ENCODE measurements at regions not wholly inside any gene's neighbourhood (a gene's known extent, or its start where the extent isn't known, plus 50 kb on each side); places are given as distances from the start of the nearest gene placed in this dataset.

GRCh38 chr2:239692919-239693318, 292.1 kb upstream of the HDAC4 start:
- Mint-ChIP-seq H3K27ac (no peak overlapping the region), H3K4me3 (no peak overlapping the region), H3K4me1 (no peaks in the 10 kb centered on the region), H3K27me3 (peaks cover 10% of the 10 kb centered on the region), H3K36me3 (ENCODE audit: low read depth) (peaks cover 2% of the 10 kb centered on the region)
- no peaks in the 10 kb centered on the region for H3K9me3 ChIP-seq (ENCODE audit: control insufficient read depth, low read length, poor library complexity, severe bottlenecking)
- DNase-seq (no peak), ATAC-seq (no peak)

DNA sequence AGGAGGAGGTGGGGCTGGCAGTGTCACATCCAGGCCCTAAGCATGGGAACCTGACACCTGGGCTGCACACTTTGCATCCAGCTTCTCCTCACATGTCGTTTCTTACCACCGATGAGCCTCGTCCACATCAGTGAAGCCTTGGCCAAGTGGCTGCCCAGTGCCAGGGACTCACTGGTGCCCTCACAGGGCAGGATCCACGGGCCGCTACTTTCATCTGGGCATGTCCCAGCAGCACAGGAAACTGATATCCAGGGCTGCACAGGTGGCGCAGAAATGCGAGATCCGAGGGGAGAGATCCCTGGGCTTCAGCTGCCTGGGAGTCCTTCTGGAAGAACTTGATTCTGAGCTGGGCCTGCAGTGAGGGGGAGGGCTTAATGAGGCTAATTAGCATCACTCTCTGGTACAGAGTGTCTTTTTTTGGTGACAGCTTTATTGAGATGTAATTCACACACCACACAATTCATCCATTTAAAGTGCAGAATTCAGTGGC, 291.6 kb upstream of the HDAC4 start:
- Mint-ChIP-seq H3K4me3 (no peak overlapping the region), H3K36me3 (ENCODE audit: low read depth) (peaks cover 2% of the 10 kb centered on the region), H3K27ac (no peak overlapping the region), H3K4me1 (no peaks in the 10 kb centered on the region), H3K27me3 (peaks cover 15% of the 10 kb centered on the region)
- no peak for ATAC-seq
- no peak for DNase-seq
- H3K9me3 ChIP-seq (ENCODE audit: control insufficient read depth, low read length, poor library complexity, severe bottlenecking), result no peaks in the 10 kb centered on the region

GRCh38 chr2:239691720-239692119, 290.9 kb upstream of the HDAC4 start:
- Mint-ChIP-seq H3K27me3 (peaks cover 19% of the 10 kb centered on the region), H3K36me3 (ENCODE audit: low read depth) (peaks cover 2% of the 10 kb centered on the region), H3K27ac (no peak overlapping the region), H3K4me1 (no peaks in the 10 kb centered on the region), H3K4me3 (no peak overlapping the region)
- DNase-seq, result no peak
- no peaks in the 10 kb centered on the region for H3K9me3 ChIP-seq (ENCODE audit: control insufficient read depth, low read length, poor library complexity, severe bottlenecking)
- no peak for ATAC-seq

DNA sequence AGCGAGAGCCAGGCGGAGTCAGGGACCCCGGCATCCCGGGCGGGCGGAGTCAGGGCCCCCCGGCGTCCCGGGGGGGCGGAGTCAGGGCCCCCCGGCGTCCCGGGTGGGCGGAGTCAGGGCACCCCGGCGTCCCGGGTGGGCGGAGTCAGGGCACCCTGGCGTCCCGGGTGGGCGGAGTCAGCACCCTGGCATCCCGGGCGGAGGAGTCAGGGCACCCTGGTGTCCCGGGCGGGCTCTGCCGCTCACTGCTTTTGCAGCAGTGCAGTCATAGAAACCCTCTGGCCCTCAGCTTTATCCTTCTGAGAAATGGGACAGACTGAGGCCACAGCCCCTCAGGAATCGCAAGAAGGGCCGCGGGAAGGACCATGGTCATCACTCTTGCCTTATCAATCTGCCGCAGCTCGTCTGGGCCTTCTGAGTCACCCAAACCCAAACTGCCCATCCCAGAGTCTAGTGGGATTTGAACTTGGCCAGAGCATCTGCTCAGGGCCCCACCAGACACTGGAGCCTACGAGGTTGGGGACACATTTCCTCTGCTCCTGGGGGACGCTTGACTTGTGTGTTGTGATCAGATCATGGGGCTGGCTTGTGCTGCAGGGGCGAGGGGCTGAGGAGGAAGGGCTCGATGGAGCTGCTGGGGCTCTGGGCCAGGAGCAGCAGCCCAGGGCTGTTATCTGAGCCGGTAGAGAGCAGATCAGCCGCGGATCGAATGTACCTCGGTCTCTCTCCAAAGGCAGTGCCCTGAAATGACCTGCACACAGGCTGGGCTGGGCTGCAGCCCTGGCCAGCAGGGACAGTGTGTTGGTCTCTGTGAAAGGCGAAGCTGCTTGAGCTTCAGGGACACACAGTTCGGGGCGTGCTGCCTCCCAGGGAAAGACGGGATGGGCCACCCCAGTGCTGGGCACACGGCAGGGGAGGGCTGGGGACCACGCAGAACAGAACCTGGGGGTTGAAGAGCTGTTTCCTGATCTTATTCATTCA, 290.1 kb upstream of the HDAC4 start:
- Mint-ChIP-seq H3K27me3 (peaks cover 19% of the 10 kb centered on the region), H3K27ac (no peak overlapping the region), H3K36me3 (ENCODE audit: low read depth) (peaks cover 2% of the 10 kb centered on the region), H3K4me1 (no peaks in the 10 kb centered on the region), H3K4me3 (no peak overlapping the region)
- H3K9me3 ChIP-seq (ENCODE audit: control insufficient read depth, low read length, poor library complexity, severe bottlenecking), result no peaks in the 10 kb centered on the region
- DNase-seq, result no peak
- no peak for ATAC-seq

- H3K9me3 ChIP-seq (ENCODE audit: control insufficient read depth, low read length, poor library complexity, severe bottlenecking), result no peaks in the 10 kb centered on the region
- no peak for ATAC-seq
- Mint-ChIP-seq H3K36me3 (ENCODE audit: low read depth) (peaks cover 2% of the 10 kb centered on the region), H3K4me3 (no peak overlapping the region), H3K4me1 (no peaks in the 10 kb centered on the region), H3K27ac (no peak overlapping the region), H3K27me3 (peaks cover 26% of the 10 kb centered on the region)
- no peak for DNase-seq
Measured at GRCh38 chr2:239689985-239690384, 289.2 kb upstream of the HDAC4 start.

GRCh38 chr2:239689410-239689809, 288.6 kb upstream of the HDAC4 start:
- H3K9me3 ChIP-seq (ENCODE audit: control insufficient read depth, low read length, poor library complexity, severe bottlenecking), result no peaks in the 10 kb centered on the region
- Mint-ChIP-seq H3K27ac (no peak overlapping the region), H3K4me3 (no peak overlapping the region), H3K27me3 (peaks cover 30% of the 10 kb centered on the region), H3K4me1 (no peaks in the 10 kb centered on the region), H3K36me3 (ENCODE audit: low read depth) (peaks cover 2% of the 10 kb centered on the region)
- DNase-seq (no peak), ATAC-seq (no peak)

- H3K9me3 ChIP-seq (ENCODE audit: control insufficient read depth, low read length, poor library complexity, severe bottlenecking), result no peaks in the 10 kb centered on the region
- DNase-seq (no peak), ATAC-seq (no peak)
- no peak overlapping the region for H3K27ac Mint-ChIP-seq
- H3K4me3 Mint-ChIP-seq, result no peak overlapping the region
- peaks cover 5% of the 10 kb centered on the region for H3K36me3 Mint-ChIP-seq (ENCODE audit: low read depth)
- H3K27me3 Mint-ChIP-seq, result peaks cover 35% of the 10 kb centered on the region
- no peaks in the 10 kb centered on the region for H3K4me1 Mint-ChIP-seq
Measured at GRCh38 chr2:239688840-239689239, 288.0 kb upstream of the HDAC4 start.

DNA sequence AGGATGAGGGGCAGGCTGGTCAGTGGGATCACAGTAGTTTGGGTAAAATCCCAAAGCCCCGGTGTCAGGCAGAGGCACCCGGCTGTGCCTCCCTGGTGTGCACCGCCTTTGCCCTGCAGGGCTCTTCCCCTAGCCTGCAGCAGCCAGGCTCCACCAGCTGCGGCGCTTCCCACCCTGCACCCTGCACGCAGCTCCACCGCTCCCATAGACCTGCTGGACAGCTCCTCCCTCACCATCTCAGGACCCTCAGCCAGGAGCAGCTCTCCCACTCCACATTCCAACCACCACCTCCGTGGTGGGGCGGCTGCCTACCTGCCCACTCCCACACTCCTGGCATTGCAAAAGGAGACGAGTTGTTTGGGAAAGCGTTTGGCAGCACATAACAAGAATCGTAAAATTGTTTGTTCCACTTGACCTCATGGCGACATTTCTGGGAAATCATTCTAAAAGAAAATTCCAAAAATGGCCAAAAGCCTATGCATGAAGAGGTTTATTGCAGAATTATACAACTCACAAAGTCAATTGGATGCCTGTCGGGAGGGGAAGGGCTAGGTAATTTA, 287.4 kb upstream of the HDAC4 start:
- Mint-ChIP-seq H3K27ac (no peak overlapping the region), H3K27me3 (peaks cover 37% of the 10 kb centered on the region), H3K4me1 (no peaks in the 10 kb centered on the region), H3K36me3 (ENCODE audit: low read depth) (peaks cover 6% of the 10 kb centered on the region), H3K4me3 (no peak overlapping the region)
- no peaks in the 10 kb centered on the region for H3K9me3 ChIP-seq (ENCODE audit: control insufficient read depth, low read length, poor library complexity, severe bottlenecking)
- no peak for DNase-seq
- ATAC-seq, result no peak

GRCh38 chr2:239687441-239687840, 286.6 kb upstream of the HDAC4 start:
- no peak for ATAC-seq
- H3K9me3 ChIP-seq (ENCODE audit: control insufficient read depth, low read length, poor library complexity, severe bottlenecking), result no peaks in the 10 kb centered on the region
- Mint-ChIP-seq H3K36me3 (ENCODE audit: low read depth) (peaks cover 6% of the 10 kb centered on the region), H3K4me3 (no peak overlapping the region), H3K27ac (no peak overlapping the region), H3K27me3 (peaks cover 37% of the 10 kb centered on the region), H3K4me1 (no peaks in the 10 kb centered on the region)
- no peak for DNase-seq

- DNase-seq (no peak), ATAC-seq (no peak)
- Mint-ChIP-seq H3K36me3 (ENCODE audit: low read depth) (peaks cover 6% of the 10 kb centered on the region), H3K27me3 (peaks cover 37% of the 10 kb centered on the region), H3K27ac (no peak overlapping the region), H3K4me3 (no peak overlapping the region), H3K4me1 (no peaks in the 10 kb centered on the region)
- H3K9me3 ChIP-seq (ENCODE audit: control insufficient read depth, low read length, poor library complexity, severe bottlenecking), result no peaks in the 10 kb centered on the region
Measured at GRCh38 chr2:239685965-239686364, 285.1 kb upstream of the HDAC4 start.

GRCh38 chr2:239685556-239685955, 284.7 kb upstream of the HDAC4 start:
- no peak overlapping the region for H3K27ac Mint-ChIP-seq
- no peak for DNase-seq
- peaks cover 6% of the 10 kb centered on the region for H3K36me3 Mint-ChIP-seq (ENCODE audit: low read depth)
- H3K9me3 ChIP-seq (ENCODE audit: control insufficient read depth, low read length, poor library complexity, severe bottlenecking), result no peaks in the 10 kb centered on the region
- H3K4me1 Mint-ChIP-seq, result no peaks in the 10 kb centered on the region
- ATAC-seq, result no peak
- peaks cover 37% of the 10 kb centered on the region for H3K27me3 Mint-ChIP-seq
- H3K4me3 Mint-ChIP-seq, result no peak overlapping the region

DNA sequence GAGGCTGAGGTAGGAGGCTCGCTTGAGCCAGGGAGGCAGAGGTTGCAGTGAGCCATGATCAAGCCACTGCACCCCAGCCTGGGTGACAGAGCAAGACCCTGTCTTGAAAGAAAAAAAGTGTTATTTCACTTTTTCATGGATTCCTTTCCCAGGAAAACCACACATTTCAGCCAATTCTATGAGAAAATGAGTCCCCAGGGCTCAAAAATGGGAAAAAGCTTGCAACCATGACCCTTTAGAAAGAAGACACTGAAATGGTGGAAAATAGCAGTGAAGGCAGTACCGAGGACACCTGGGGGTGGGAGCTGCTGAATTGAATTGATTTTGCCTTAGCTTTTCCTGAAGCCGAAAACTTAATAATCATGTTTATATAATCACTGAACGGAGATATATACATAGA, 284.2 kb upstream of the HDAC4 start:
- Mint-ChIP-seq H3K27me3 (peaks cover 37% of the 10 kb centered on the region), H3K27ac (no peak overlapping the region), H3K4me1 (no peaks in the 10 kb centered on the region), H3K4me3 (no peak overlapping the region), H3K36me3 (ENCODE audit: low read depth) (peaks cover 6% of the 10 kb centered on the region)
- H3K9me3 ChIP-seq (ENCODE audit: control insufficient read depth, low read length, poor library complexity, severe bottlenecking), result no peaks in the 10 kb centered on the region
- no peak for DNase-seq
- ATAC-seq, result no peak

DNA sequence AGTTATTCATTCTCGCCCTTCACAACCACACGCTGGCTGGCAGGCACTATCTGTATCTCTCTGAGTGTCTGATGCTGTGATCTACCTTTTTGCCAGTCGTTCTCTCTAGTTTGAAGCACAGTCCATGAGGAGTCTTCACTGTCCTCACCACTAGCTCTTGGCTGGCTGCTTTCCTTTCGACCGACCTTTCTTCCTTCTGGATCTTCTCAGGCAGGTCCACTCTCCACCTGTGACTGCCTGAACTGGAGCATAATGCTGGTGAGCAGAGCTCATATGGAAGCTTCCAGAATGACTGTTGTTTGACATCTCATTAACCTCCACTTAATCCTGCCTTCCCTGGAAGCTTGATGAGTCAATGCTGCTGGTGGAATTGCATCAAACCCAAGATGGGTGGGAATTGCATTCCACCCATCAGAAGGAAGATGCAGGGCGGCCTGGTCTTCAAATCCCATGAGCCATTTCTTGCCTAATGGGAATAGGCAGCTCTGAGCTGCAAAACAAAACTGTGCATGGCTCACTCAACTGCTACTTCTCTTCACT, 283.5 kb upstream of the HDAC4 start:
- DNase-seq, result no peak
- H3K27me3 Mint-ChIP-seq, result peaks cover 39% of the 10 kb centered on the region

More for the DNA sequence above, 283.5 kb upstream of the HDAC4 start:
- H3K36me3 Mint-ChIP-seq (ENCODE audit: low read depth), result peaks cover 6% of the 10 kb centered on the region
- no peak overlapping the region for H3K27ac Mint-ChIP-seq
- H3K9me3 ChIP-seq (ENCODE audit: control insufficient read depth, low read length, poor library complexity, severe bottlenecking), result no peaks in the 10 kb centered on the region
- H3K4me3 Mint-ChIP-seq, result no peak overlapping the region
- no peaks in the 10 kb centered on the region for H3K4me1 Mint-ChIP-seq
- no peak for ATAC-seq

Data from T-helper 17 cell (primary cell).